HepG2 (cell line): ENCODE measurements at regions not wholly inside any gene's neighbourhood (a gene's known extent, or its start where the extent isn't known, plus 50 kb on each side); places are given as distances from the start of the nearest gene placed in this dataset.

ENCODE experiments used
- CERS6 ChIP-seq: sonication (generic); formaldehyde crosslinking; IDR thresholded peaks from 2 replicates; pipeline ENCODE4 v1.5.0; 2020; ENCODE audit warnings: missing genetic modification reagents
- E2F2 ChIP-seq: sonication (generic); formaldehyde crosslinking; IDR thresholded peaks from 2 replicates; pipeline ENCODE4 v1.4.0; 2020; ENCODE audit warnings: missing genetic modification reagents, borderline replicate concordance
- HMG20A ChIP-seq: IDR thresholded peaks from 2 replicates; pipeline ENCODE4 v1.6.1; 2016; ENCODE audit warnings: borderline replicate concordance
- HOXA5 ChIP-seq: sonication (generic); formaldehyde crosslinking; IDR thresholded peaks from 2 replicates; pipeline ENCODE4 v1.4.0; 2020; ENCODE audit warnings: missing genetic modification reagents
- ISX ChIP-seq: sonication (generic); formaldehyde crosslinking; conservative IDR thresholded peaks from 2 replicates; pipeline ENCODE4 v1.5.0; 2020; ENCODE audit warnings: missing genetic modification reagents
- KLF11 ChIP-seq: IDR thresholded peaks from 2 replicates; pipeline ENCODE4 v1.6.1; 2016; ENCODE audit warnings: missing compliant biosample characterization
- KLF12 ChIP-seq: sonication (generic); formaldehyde crosslinking; IDR thresholded peaks from 2 replicates; pipeline ENCODE4 v1.4.0; 2020; ENCODE audit warnings: missing genetic modification reagents, borderline replicate concordance
- MYC ChIP-seq: sonication (generic); formaldehyde crosslinking; IDR thresholded peaks from 2 replicates; pipeline ENCODE4 v1.9.0; 2021; ENCODE audit warnings: missing genetic modification reagents, borderline replicate concordance
- NONO ChIP-seq, 2 experiments: fragments of 450-650 bp in 1 of 2; sonication (generic) in 1 of 2; formaldehyde crosslinking in 1 of 2; IDR thresholded peaks in 1 of 2; conservative IDR thresholded peaks in 1 of 2; 2 replicates each; pipeline versions ENCODE4 v1.6.1 to v1.8.0; 2017 to 2022; ENCODE audit warnings: mild to moderate bottlenecking in 1 of 2, missing genetic modification reagents in 1 of 2, moderate library complexity in 1 of 2
- NR1H2 ChIP-seq: sonication (generic); formaldehyde crosslinking; IDR thresholded peaks from 2 replicates; pipeline ENCODE4 v1.8.1; 2022; ENCODE audit warnings: low read depth, missing genetic modification reagents, borderline replicate concordance
- REXO4 ChIP-seq: sonication (generic); formaldehyde crosslinking; IDR thresholded peaks from 2 replicates; pipeline ENCODE4 v1.8.0; 2022; ENCODE audit warnings: missing genetic modification reagents, mild to moderate bottlenecking, borderline replicate concordance
- RFX5 ChIP-seq: IDR thresholded peaks from 2 replicates; pipeline ENCODE4 v1.6.1; 2011; ENCODE audit warnings: low read depth, low read length, improper control_type of control experiment
- SMYD3 ChIP-seq: sonication (generic); formaldehyde crosslinking; IDR thresholded peaks from 2 replicates; pipeline ENCODE4 v1.8.1; 2023; ENCODE audit warnings: mild to moderate bottlenecking, missing genetic modification reagents
- SRF ChIP-seq: IDR thresholded peaks from 2 replicates; pipeline ENCODE4 v1.6.1; 2011; ENCODE audit warnings: mild to moderate bottlenecking, low read depth, low read length, moderate library complexity
- SSRP1 ChIP-seq: IDR thresholded peaks from 2 replicates; pipeline ENCODE4 v1.6.1; 2016; ENCODE audit warnings: control low read depth
- THAP7 ChIP-seq: sonication (generic); formaldehyde crosslinking; IDR thresholded peaks from 2 replicates; pipeline ENCODE4 v1.8.1; 2023; ENCODE audit warnings: mild to moderate bottlenecking, missing genetic modification reagents
- UBTF ChIP-seq: sonication (generic); formaldehyde crosslinking; IDR thresholded peaks from 2 replicates; pipeline ENCODE4 v1.4.0; 2020; ENCODE audit warnings: mild to moderate bottlenecking, missing genetic modification reagents
- ZBTB42 ChIP-seq: sonication (generic); formaldehyde crosslinking; IDR thresholded peaks from 2 replicates; pipeline ENCODE4 v1.5.0; 2020; ENCODE audit warnings: mild to moderate bottlenecking, missing genetic modification reagents
- ZMYM3 ChIP-seq: sonication (generic); formaldehyde crosslinking; IDR thresholded peaks from 2 replicates; pipeline ENCODE4 v1.5.1; 2020; ENCODE audit warnings: mild to moderate bottlenecking, missing genetic modification reagents
- ZNF263 ChIP-seq: sonication (generic); formaldehyde crosslinking; IDR thresholded peaks from 2 replicates; pipeline ENCODE4 v1.4.0; 2020; ENCODE audit warnings: missing genetic modification reagents
- ZNF446 ChIP-seq: sonication (generic); formaldehyde crosslinking; IDR thresholded peaks from 2 replicates; pipeline ENCODE4 v1.5.0; 2020; ENCODE audit warnings: mild to moderate bottlenecking, missing genetic modification reagents
- ZNF639 ChIP-seq: conservative IDR thresholded peaks from 2 replicates; pipeline ENCODE4 v1.6.1; 2018; ENCODE audit warnings: missing genetic modification reagents

- TF ChIP-seq SMYD3 (CRISPR knock-in tag): peak; percentile 47; the same call in 1 of the 2 replicates
- TF ChIP-seq ZMYM3 (CRISPR knock-in tag): 0 out of 2 replicates have a peak, but pooled peaks have one; percentile 3
- TF ChIP-seq REXO4 (CRISPR knock-in tag): no peak
- no peak for TF ChIP-seq HOXA5 (CRISPR knock-in tag)
- TF ChIP-seq ZBTB42 (CRISPR knock-in tag): no peak
- peak; percentile 92 for TF ChIP-seq ZNF263
- no peak for TF ChIP-seq MYC (CRISPR knock-in tag)
- TF ChIP-seq HMG20A: 0 out of 2 replicates have a peak, but pooled peaks have one; percentile 9
- no peak for TF ChIP-seq NR1H2 (CRISPR knock-in tag)
- TF ChIP-seq SSRP1 (CRISPR knock-in tag): 0 out of 2 replicates have a peak, but pooled peaks have one; percentile 76
- TF ChIP-seq UBTF (CRISPR knock-in tag): no peak
- no peak for TF ChIP-seq CERS6 (CRISPR knock-in tag)
- no peak for TF ChIP-seq RFX5
- no peak for TF ChIP-seq ZNF446
- TF ChIP-seq KLF11 (CRISPR knock-in tag): no peak
- TF ChIP-seq KLF12: 0 out of 2 replicates have a peak, but pooled peaks have one; percentile 29
- TF ChIP-seq NONO (IDR thresholded peaks at IDR 0.05): no peak
- 0 out of 2 replicates have a peak, but pooled peaks have one; percentile 1 for TF ChIP-seq NONO (CRISPR knock-in tag; conservative IDR thresholded peaks at IDR 0.05)
- no peak for TF ChIP-seq ISX (CRISPR knock-in tag)
- TF ChIP-seq ZNF639 (CRISPR knock-in tag): no peak
- no peak for TF ChIP-seq SRF
- 0 out of 2 replicates have a peak, but pooled peaks have one; percentile 60 for TF ChIP-seq E2F2 (CRISPR knock-in tag)
- no peak for TF ChIP-seq THAP7
Observed at GRCh38 chr20:53679597-53680309, 86.1 kb upstream of the ZNF217 start (continued).
